ENCODE measurements at regions not wholly inside any gene's neighbourhood (a gene's known extent, or its start where the extent isn't known, plus 50 kb on each side); places are given as distances from the start of the nearest gene placed in this dataset.
A peak's percentile ranks its signal among the peaks of the same experiment; 100 is the strongest.
"Not testable (repeated sequence)": the region's sequence is repeated elsewhere in the genome, so short reads cannot be mapped to it uniquely, and the experiment has no call there.

- DNase-seq: peak in 29 of 56 donors; percentile 7 to 70 (median 35)
Measured at GRCh38 chr14:99035712-99036610, 236.0 kb downstream of the BCL11B start.

GRCh38 chr14:99036611-99037293 lies 235.2 kb downstream of the BCL11B start:
- peak in 2 of 56 donors; percentile 7 for DNase-seq

- DNase-seq: not testable (repeated sequence)
Measured at GRCh38 chr14:99037326-99037725, 234.7 kb downstream of the BCL11B start.

- no peak for DNase-seq
Measured at GRCh38 chr14:99037777-99038430, 234.1 kb downstream of the BCL11B start.

GRCh38 chr14:99038431-99038820 lies 233.6 kb downstream of the BCL11B start:
- DNase-seq: no peak

- DNase-seq: no peak
Measured at GRCh38 chr14:99039331-99040041, 232.5 kb downstream of the BCL11B start.

GRCh38 chr14:99040052-99040451 lies 231.9 kb downstream of the BCL11B start:
- peak in 2 of 56 donors; percentile 10 for DNase-seq

GRCh38 chr14:99040711-99041110 lies 231.3 kb downstream of the BCL11B start:
- no peak for DNase-seq

GRCh38 chr14:99041141-99041819 lies 230.7 kb downstream of the BCL11B start:
- no peak for DNase-seq

GRCh38 chr14:99041820-99042174 lies 230.2 kb downstream of the BCL11B start:
- DNase-seq: no peak

- DNase-seq: no peak
Measured at GRCh38 chr14:99042381-99043266, 229.4 kb downstream of the BCL11B start.

- no peak for DNase-seq
Measured at GRCh38 chr14:99043267-99043615, 228.8 kb downstream of the BCL11B start.

GRCh38 chr14:99043756-99044155 lies 228.2 kb downstream of the BCL11B start:
- peak in 17 of 56 donors; percentile 9 to 58 (median 31) for DNase-seq

- no peak for DNase-seq
Measured at GRCh38 chr14:99047441-99048031, 224.5 kb downstream of the BCL11B start.

GRCh38 chr14:99050309-99050708 lies 221.7 kb downstream of the BCL11B start:
- DNase-seq: no peak

GRCh38 chr14:99052467-99052866 lies 219.5 kb downstream of the BCL11B start:
- no peak for DNase-seq

- no peak for DNase-seq
Measured at GRCh38 chr14:99055019-99055418, 217.0 kb downstream of the BCL11B start.

- no peak for DNase-seq
Measured at GRCh38 chr14:99055816-99056215, 216.2 kb downstream of the BCL11B start.

GRCh38 chr14:99057576-99058083 lies 214.4 kb downstream of the BCL11B start:
- DNase-seq: no peak

All from nucleus accumbens (tissue), 56 donors.